NB4 (cell line): ENCODE measurements at regions not wholly inside any gene's neighbourhood (a gene's known extent, or its start where the extent isn't known, plus 50 kb on each side); places are given as distances from the start of the nearest gene placed in this dataset.
"Not testable (repeated sequence)": the region's sequence is repeated elsewhere in the genome, so short reads cannot be mapped to it uniquely, and the experiment has no call there.

Experiments used
- DNase-seq: peaks from one replicate; pipeline ENCODE4 v3.0.0; 2010; ENCODE audit warnings: low read depth
- H3K4me3 ChIP-seq: one replicate; pipeline ENCODE4 v1.5.1; 2011; ENCODE audit warnings: mild to moderate bottlenecking, low read depth, low read length, moderate library complexity
- CTCF ChIP-seq: IDR thresholded peaks from one replicate; pipeline ENCODE4 v1.5.1; 2012; ENCODE audit warnings: low read depth, low read length
- MAX ChIP-seq: IDR thresholded peaks from 2 replicates; pipeline ENCODE4 v1.6.1; 2011; ENCODE audit warnings: low read depth, low read length
- MYC ChIP-seq: IDR thresholded peaks from 2 replicates; pipeline ENCODE4 v1.6.1; 2011; ENCODE audit warnings: low read depth, low read length
- POLR2A ChIP-seq: IDR thresholded peaks from 2 replicates; pipeline ENCODE4 v1.6.1; 2011; ENCODE audit warnings: mild to moderate bottlenecking; ENCODE audit not compliant: insufficient read length; ENCODE audit errors: extremely low read depth

DNA sequence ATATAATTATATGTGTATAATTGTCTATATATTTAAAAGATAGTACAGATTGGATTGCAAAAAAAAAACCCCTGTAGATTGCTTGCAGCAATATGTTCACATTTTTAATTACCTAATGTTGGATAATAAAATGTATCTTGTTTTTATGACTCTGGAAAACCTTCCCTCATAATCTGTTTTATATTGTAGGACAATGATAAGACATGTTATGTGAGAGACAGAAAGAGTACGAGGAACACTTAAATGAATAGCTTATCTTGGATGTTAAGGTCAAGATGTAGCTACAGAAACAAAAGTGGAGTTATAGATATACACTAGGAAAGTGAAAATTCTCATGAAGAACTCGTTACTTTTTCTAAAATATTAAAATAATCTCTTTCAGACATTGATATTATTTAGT, 691.6 kb upstream of the IMPG1 start:
- H3K4me3 ChIP-seq = no peak overlapping the region
- TF ChIP-seq CTCF (no peak), POLR2A (no peak), MYC (no peak), MAX (no peak)
- no peak for DNase-seq

GRCh38 chr6:76752841-76753240, 680.4 kb upstream of the IMPG1 start:
- no peak for DNase-seq
- TF ChIP-seq CTCF = no peak
- no peak for TF ChIP-seq MAX
- no peak for TF ChIP-seq POLR2A
- TF ChIP-seq MYC = no peak
- no peak overlapping the region for H3K4me3 ChIP-seq

- not testable (repeated sequence) for H3K4me3 ChIP-seq
These were observed 672.9 kb upstream of the IMPG1 start for GRCh38 chr6:76745388-76745787.

GRCh38 chr6:76744151-76744720, 671.8 kb upstream of the IMPG1 start:
- DNase-seq, H3K4me3 ChIP-seq: not testable (repeated sequence)

More at GRCh38 chr6:76745388-76745787, 672.9 kb upstream of the IMPG1 start:
- not testable (repeated sequence) for DNase-seq

DNA sequence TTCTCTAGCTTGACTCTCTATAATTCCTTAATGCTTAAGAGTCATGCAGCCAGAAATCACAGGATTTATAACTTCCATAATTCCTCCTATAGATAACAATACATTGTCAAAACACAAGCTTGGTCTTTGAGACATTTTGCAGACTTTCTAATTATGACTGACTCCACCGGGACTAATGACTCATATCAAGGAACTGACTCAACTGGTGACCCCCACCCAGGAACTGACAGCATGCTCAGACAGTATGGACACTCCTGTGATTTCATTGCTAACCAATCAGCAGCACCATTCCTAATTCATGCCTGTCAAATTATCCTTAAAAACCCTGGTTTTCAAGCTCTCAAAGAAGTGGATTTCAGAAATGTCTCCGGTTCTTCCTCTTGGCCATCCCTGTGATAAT, 670.5 kb upstream of the IMPG1 start:
- no peak for TF ChIP-seq MAX
- TF ChIP-seq CTCF = no peak
- no peak for TF ChIP-seq MYC
- TF ChIP-seq POLR2A = no peak
- no peak overlapping the region for H3K4me3 ChIP-seq
- no peak for DNase-seq

DNA sequence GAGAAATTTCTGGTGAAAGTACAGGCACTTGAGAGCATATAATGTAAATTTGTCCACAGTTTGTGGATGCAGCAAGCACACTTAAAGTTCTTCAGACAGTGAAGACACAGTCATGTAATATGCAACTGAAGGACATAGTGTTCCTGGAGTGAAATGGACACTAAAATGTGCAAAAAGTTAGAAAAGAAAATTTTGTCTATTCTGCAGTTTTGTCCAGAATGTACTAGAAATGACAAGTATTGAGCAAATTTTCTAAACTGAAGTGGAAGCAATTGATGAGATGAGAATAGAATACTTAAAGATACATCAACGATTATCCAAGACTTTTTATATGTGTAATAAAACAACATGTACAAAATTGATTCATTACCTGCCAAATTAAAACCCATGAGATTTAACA, 647.0 kb upstream of the IMPG1 start:
- TF ChIP-seq POLR2A (no peak), MAX (no peak), CTCF (no peak), MYC (no peak)
- no peak for DNase-seq
- H3K4me3 ChIP-seq = no peak overlapping the region

GRCh38 chr6:76708641-76709331, 636.3 kb upstream of the IMPG1 start:
- no peak for DNase-seq
- H3K4me3 ChIP-seq = no peak overlapping the region
- TF ChIP-seq POLR2A = no peak
